ENCODE measurements at regions not wholly inside any gene's neighbourhood (a gene's known extent, or its start where the extent isn't known, plus 50 kb on each side); places are given as distances from the start of the nearest gene placed in this dataset.

DNA sequence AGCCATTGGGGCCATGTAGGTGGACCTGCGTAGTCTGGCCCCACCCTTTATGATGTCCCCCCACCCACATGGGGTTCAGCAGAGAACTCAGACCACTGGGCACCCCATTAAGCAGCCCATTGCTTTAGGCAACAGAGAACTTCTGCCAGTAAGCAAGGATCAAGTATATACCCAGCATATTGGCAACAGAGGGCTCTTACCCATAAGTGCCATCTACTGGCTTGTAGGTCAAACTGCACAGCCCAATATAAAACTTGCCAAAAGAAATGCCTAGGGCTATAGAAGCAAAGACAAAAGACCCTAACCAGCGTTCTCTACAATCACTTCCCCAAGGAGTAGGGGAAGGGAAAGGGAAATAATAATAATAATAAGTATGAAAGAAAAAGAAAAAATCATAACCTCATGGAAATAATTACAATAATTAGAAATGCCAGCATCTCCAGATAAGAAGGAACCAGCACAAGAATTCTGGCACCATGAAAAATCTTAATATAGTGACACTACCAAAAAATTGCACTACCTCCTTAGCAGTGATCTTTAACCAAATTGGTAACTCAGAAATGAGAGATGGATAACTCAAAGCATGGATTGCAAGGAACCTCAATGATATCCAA, 1090.7 kb downstream of the FAT4 start:
- TF ChIP-seq, protein P1, sequence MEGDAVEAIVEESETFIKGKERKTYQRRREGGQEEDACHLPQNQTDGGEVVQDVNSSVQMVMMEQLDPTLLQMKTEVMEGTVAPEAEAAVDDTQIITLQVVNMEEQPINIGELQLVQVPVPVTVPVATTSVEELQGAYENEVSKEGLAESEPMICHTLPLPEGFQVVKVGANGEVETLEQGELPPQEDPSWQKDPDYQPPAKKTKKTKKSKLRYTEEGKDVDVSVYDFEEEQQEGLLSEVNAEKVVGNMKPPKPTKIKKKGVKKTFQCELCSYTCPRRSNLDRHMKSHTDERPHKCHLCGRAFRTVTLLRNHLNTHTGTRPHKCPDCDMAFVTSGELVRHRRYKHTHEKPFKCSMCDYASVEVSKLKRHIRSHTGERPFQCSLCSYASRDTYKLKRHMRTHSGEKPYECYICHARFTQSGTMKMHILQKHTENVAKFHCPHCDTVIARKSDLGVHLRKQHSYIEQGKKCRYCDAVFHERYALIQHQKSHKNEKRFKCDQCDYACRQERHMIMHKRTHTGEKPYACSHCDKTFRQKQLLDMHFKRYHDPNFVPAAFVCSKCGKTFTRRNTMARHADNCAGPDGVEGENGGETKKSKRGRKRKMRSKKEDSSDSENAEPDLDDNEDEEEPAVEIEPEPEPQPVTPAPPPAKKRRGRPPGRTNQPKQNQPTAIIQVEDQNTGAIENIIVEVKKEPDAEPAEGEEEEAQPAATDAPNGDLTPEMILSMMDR (IDR thresholded peaks at IDR 0.05 in 4 of 5, conservative IDR thresholded peaks at IDR 0.05 in 1 of 5), result no peak
- TF ChIP-seq POLR2A (IDR thresholded peaks at IDR 0.05), result no peak
